Esophagus squamous epithelium (tissue), 4 donors: ENCODE measurements at regions not wholly inside any gene's neighbourhood (a gene's known extent, or its start where the extent isn't known, plus 50 kb on each side); places are given as distances from the start of the nearest gene placed in this dataset.

Experiments
- CTCF ChIP-seq, 6 experiments: fragments of 450-650 bp in 4 of 6; fragments of 200-600 bp in 2 of 6; sonication (generic) in 2 of 6; IDR thresholded peaks; one replicate each; pipeline ENCODE4 v1.5.1; 2016 to 2019; ENCODE audit warnings: antibody characterized with exemption in 6 of 6, mild to moderate bottlenecking in 4 of 6, moderate library complexity in 4 of 6
- POLR2A ChIP-seq, 4 donors: fragments of 450-650 bp; IDR thresholded peaks; one replicate each; pipeline ENCODE4 v1.6.1; 2017; ENCODE audit warnings: antibody characterized with exemption in 4 of 4, mild to moderate bottlenecking in 4 of 4, moderate library complexity in 3 of 4

- TF ChIP-seq CTCF (IDR thresholded peaks at IDR 0.05) = no peak
- no peak for TF ChIP-seq POLR2A (IDR thresholded peaks at IDR 0.05)
Measured at GRCh38 chr12:67909681-67910080, 79.6 kb upstream of the IFNG-AS1 start.
